HG02763 (cell line): ENCODE measurements at regions not wholly inside any gene's neighbourhood (a gene's known extent, or its start where the extent isn't known, plus 50 kb on each side); places are given as distances from the start of the nearest gene placed in this dataset.
"Not testable (repeated sequence)": the region's sequence is repeated elsewhere in the genome, so short reads cannot be mapped to it uniquely, and the experiment has no call there.

Experiments
- ATAC-seq: cut with Tn5 transposase; IDR thresholded peaks from one replicate; pipeline ENCODE4 v1.9.1; 2021; ENCODE audit warnings: mild to moderate bottlenecking, moderate library complexity; ENCODE audit not compliant: unreplicated experiment

GRCh38 chr9:81455462-81456219, 233.7 kb downstream of the TLE1 start:
- no peak for ATAC-seq

GRCh38 chr9:81445331-81445921, 243.9 kb downstream of the TLE1 start:
- ATAC-seq = no peak

GRCh38 chr9:81431641-81432040, 257.7 kb downstream of the TLE1 start:
- ATAC-seq = no peak

GRCh38 chr9:81430727-81431126, 258.6 kb downstream of the TLE1 start:
- no peak for ATAC-seq

GRCh38 chr9:81427870-81428269, 261.5 kb downstream of the TLE1 start:
- ATAC-seq = no peak

GRCh38 chr9:81424431-81424830, 264.9 kb downstream of the TLE1 start:
- ATAC-seq = no peak

- ATAC-seq = no peak
Measured at GRCh38 chr9:81423589-81424326, 265.6 kb downstream of the TLE1 start.

- ATAC-seq = not testable (repeated sequence)
Measured at GRCh38 chr9:81421090-81421489, 268.3 kb downstream of the TLE1 start.

GRCh38 chr9:81420024-81420423, 269.3 kb downstream of the TLE1 start:
- no peak for ATAC-seq

- ATAC-seq = no peak
Measured at GRCh38 chr9:81417941-81418340, 271.4 kb downstream of the TLE1 start.

GRCh38 chr9:81417299-81417675, 272.1 kb downstream of the TLE1 start:
- ATAC-seq = no peak

GRCh38 chr9:81416476-81417298, 272.7 kb downstream of the TLE1 start:
- no peak for ATAC-seq

GRCh38 chr9:81414836-81415235, 274.5 kb downstream of the TLE1 start:
- ATAC-seq = no peak

GRCh38 chr9:81411961-81412360, 277.4 kb downstream of the TLE1 start:
- ATAC-seq = no peak

- ATAC-seq = no peak
Measured at GRCh38 chr9:81410201-81410600, 279.1 kb downstream of the TLE1 start.

- no peak for ATAC-seq
Measured at GRCh38 chr9:81408951-81409350, 280.4 kb downstream of the TLE1 start.

- no peak for ATAC-seq
Measured at GRCh38 chr9:81404931-81405598, 284.3 kb downstream of the TLE1 start.

GRCh38 chr9:81397481-81398381, 291.6 kb downstream of the TLE1 start:
- no peak for ATAC-seq

- no peak for ATAC-seq
Measured at GRCh38 chr9:81396528-81396927, 292.8 kb downstream of the TLE1 start.

- ATAC-seq = no peak
Measured at GRCh38 chr9:81395676-81396054, 293.7 kb downstream of the TLE1 start.
